Osteoblast (primary cell): ENCODE measurements at regions not wholly inside any gene's neighbourhood (a gene's known extent, or its start where the extent isn't known, plus 50 kb on each side); places are given as distances from the start of the nearest gene placed in this dataset.

Experiments
- DNase-seq: peaks from one replicate; pipeline ENCODE4 v3.0.0; 2011; ENCODE audit warnings: low spot score, mixed read lengths; ENCODE audit not compliant: insufficient read length; ENCODE audit errors: missing footprints
- H2AFZ ChIP-seq: 2 replicates; pipeline ENCODE4 v1.6.0; 2011; ENCODE audit warnings: mild to moderate bottlenecking, low read length
- H3K27ac ChIP-seq: 2 replicates; pipeline ENCODE4 v1.5.1; 2011; ENCODE audit warnings: mild to moderate bottlenecking, low read depth, low read length, moderate library complexity
- H3K27me3 ChIP-seq: 2 replicates; pipeline ENCODE4 v1.6.0; 2012; ENCODE audit warnings: mild to moderate bottlenecking, control low read depth, inconsistent platforms, low read length, moderate library complexity; ENCODE audit not compliant: insufficient read depth
- H3K36me3 ChIP-seq: 2 replicates; pipeline ENCODE4 v1.5.1; 2011; ENCODE audit warnings: mild to moderate bottlenecking, low read length, control low read depth, moderate library complexity; ENCODE audit not compliant: insufficient read depth
- H3K4me1 ChIP-seq: 2 replicates; pipeline ENCODE4 v1.5.1; 2011; ENCODE audit warnings: mild to moderate bottlenecking, low read length, control low read depth, moderate library complexity; ENCODE audit not compliant: insufficient read depth
- H3K4me2 ChIP-seq: 2 replicates; pipeline ENCODE4 v1.6.0; 2011; ENCODE audit warnings: mild to moderate bottlenecking, low read length; ENCODE audit not compliant: insufficient read depth
- H3K4me3 ChIP-seq: fragments of 200-600 bp; sonication (generic); 3 replicates; pipeline ENCODE4 v1.5.1; 2012; ENCODE audit warnings: mild to moderate bottlenecking, low read length, inconsistent platforms; ENCODE audit not compliant: insufficient read depth
- H3K79me2 ChIP-seq: 2 replicates; pipeline ENCODE4 v1.6.0; 2012; ENCODE audit warnings: mild to moderate bottlenecking, low read length, control low read depth, inconsistent platforms; ENCODE audit not compliant: insufficient read depth
- H3K9me3 ChIP-seq: 2 replicates; pipeline ENCODE4 v1.5.1; 2011; ENCODE audit warnings: low read depth, low read length, control low read depth
- H4K20me1 ChIP-seq: 2 replicates; pipeline ENCODE4 v1.6.0; 2012; ENCODE audit warnings: mild to moderate bottlenecking, low read length, control low read depth; ENCODE audit not compliant: insufficient read depth
- TF ChIP-seq, protein P1 (sequence below): IDR thresholded peaks from 2 replicates; pipeline ENCODE4 v1.5.1; 2011; ENCODE audit warnings: mild to moderate bottlenecking, low read depth, low read length, moderate library complexity; ENCODE audit errors: extremely low read depth

- Histone ChIP-seq H2AFZ (no peak overlapping the region), H4K20me1 (no peaks in the 10 kb centered on the region), H3K4me3 (no peak overlapping the region), H3K36me3 (no peaks in the 10 kb centered on the region), H3K79me2 (no peaks in the 10 kb centered on the region), H3K27me3 (no peaks in the 10 kb centered on the region), H3K4me2 (no peak overlapping the region), H3K27ac (no peak overlapping the region), H3K4me1 (no peaks in the 10 kb centered on the region), H3K9me3 (peaks cover 6% of the 10 kb centered on the region)
- TF ChIP-seq, protein P1, sequence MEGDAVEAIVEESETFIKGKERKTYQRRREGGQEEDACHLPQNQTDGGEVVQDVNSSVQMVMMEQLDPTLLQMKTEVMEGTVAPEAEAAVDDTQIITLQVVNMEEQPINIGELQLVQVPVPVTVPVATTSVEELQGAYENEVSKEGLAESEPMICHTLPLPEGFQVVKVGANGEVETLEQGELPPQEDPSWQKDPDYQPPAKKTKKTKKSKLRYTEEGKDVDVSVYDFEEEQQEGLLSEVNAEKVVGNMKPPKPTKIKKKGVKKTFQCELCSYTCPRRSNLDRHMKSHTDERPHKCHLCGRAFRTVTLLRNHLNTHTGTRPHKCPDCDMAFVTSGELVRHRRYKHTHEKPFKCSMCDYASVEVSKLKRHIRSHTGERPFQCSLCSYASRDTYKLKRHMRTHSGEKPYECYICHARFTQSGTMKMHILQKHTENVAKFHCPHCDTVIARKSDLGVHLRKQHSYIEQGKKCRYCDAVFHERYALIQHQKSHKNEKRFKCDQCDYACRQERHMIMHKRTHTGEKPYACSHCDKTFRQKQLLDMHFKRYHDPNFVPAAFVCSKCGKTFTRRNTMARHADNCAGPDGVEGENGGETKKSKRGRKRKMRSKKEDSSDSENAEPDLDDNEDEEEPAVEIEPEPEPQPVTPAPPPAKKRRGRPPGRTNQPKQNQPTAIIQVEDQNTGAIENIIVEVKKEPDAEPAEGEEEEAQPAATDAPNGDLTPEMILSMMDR, result no peak
- DNase-seq, result no peak
Observed at GRCh38 chr4:12123707-12124106, 695.0 kb upstream of the HS3ST1 start.

- Histone ChIP-seq H3K4me3 (no peak overlapping the region), H3K4me2 (no peak overlapping the region), H3K79me2 (no peaks in the 10 kb centered on the region), H3K4me1 (no peaks in the 10 kb centered on the region), H3K36me3 (no peaks in the 10 kb centered on the region), H3K9me3 (peaks cover 6% of the 10 kb centered on the region), H3K27ac (no peak overlapping the region), H4K20me1 (no peaks in the 10 kb centered on the region), H3K27me3 (no peaks in the 10 kb centered on the region), H2AFZ (no peak overlapping the region)
- no peak for DNase-seq
- TF ChIP-seq, protein P1, result no peak
Observed at GRCh38 chr4:12122316-12122715, 693.6 kb upstream of the HS3ST1 start.

DNA sequence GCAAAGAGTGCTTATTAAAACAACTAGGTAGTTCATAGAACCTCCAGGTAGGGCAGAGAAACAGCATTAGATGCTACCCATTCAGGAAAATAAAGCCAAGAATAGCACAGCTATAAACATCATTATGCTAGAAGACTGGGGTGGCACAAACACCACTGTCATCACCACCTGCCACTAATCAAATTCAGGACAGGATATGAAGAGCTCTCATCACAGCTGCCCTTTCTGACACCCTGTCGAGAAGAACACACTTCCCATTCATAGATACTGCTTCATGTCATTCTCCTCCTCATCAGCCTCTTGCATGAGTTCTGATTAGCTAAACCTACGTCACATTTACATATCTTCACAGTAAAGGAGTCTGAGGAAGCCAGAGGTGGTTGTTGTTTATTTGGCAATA, 692.3 kb upstream of the HS3ST1 start:
- Histone ChIP-seq H3K4me1 (no peaks in the 10 kb centered on the region), H3K36me3 (no peaks in the 10 kb centered on the region), H3K9me3 (peaks cover 6% of the 10 kb centered on the region), H3K79me2 (no peaks in the 10 kb centered on the region), H4K20me1 (no peaks in the 10 kb centered on the region), H2AFZ (no peak overlapping the region), H3K4me2 (no peak overlapping the region), H3K4me3 (no peak overlapping the region), H3K27me3 (no peaks in the 10 kb centered on the region), H3K27ac (no peak overlapping the region)
- no peak for DNase-seq
- TF ChIP-seq, protein P1, result no peak

- TF ChIP-seq, protein P1, result no peak
- DNase-seq, result no peak
- no peak overlapping the region for H3K4me3 ChIP-seq
- H3K4me2 ChIP-seq, result no peak overlapping the region
- H3K36me3 ChIP-seq, result no peaks in the 10 kb centered on the region
- H3K9me3 ChIP-seq, result peaks cover 3% of the 10 kb centered on the region
- H3K27me3 ChIP-seq, result no peaks in the 10 kb centered on the region
- no peaks in the 10 kb centered on the region for H3K79me2 ChIP-seq
- no peak overlapping the region for H2AFZ ChIP-seq
- H3K27ac ChIP-seq, result no peak overlapping the region
- H3K4me1 ChIP-seq, result no peaks in the 10 kb centered on the region
- no peaks in the 10 kb centered on the region for H4K20me1 ChIP-seq
Observed at GRCh38 chr4:12118651-12119213, 690.0 kb upstream of the HS3ST1 start.
